MM.1S (cell line): ENCODE measurements at regions not wholly inside any gene's neighbourhood (a gene's known extent, or its start where the extent isn't known, plus 50 kb on each side); places are given as distances from the start of the nearest gene placed in this dataset.

Source experiments
- CTCF ChIP-seq: fragments of 300-600 bp; sonication (generic); IDR thresholded peaks from 2 replicates; pipeline ENCODE4 v1.5.1; 2016; ENCODE audit warnings: antibody characterized with exemption, low read length, mixed read lengths
- EZH2 ChIP-seq: fragments of 300-600 bp; sonication (generic); optimal IDR thresholded peaks from 2 replicates; pipeline ENCODE3; 2017; ENCODE audit warnings: low read depth, mild to moderate bottlenecking, antibody characterized with exemption, low read length, mixed read lengths

GRCh38 chr3:34196914-34197313 lies 398.5 kb downstream of the PDCD6IP start:
- TF ChIP-seq CTCF (no peak), EZH2 (no peak)
